Superior temporal gyrus (tissue), 1 donor: ENCODE measurements at regions not wholly inside any gene's neighbourhood (a gene's known extent, or its start where the extent isn't known, plus 50 kb on each side); places are given as distances from the start of the nearest gene placed in this dataset.

ENCODE experiments used
- DNase-seq: peaks from one replicate; pipeline ENCODE4 v3.0.0-alpha.2; 2016; ENCODE audit errors: extremely low spot score

DNA sequence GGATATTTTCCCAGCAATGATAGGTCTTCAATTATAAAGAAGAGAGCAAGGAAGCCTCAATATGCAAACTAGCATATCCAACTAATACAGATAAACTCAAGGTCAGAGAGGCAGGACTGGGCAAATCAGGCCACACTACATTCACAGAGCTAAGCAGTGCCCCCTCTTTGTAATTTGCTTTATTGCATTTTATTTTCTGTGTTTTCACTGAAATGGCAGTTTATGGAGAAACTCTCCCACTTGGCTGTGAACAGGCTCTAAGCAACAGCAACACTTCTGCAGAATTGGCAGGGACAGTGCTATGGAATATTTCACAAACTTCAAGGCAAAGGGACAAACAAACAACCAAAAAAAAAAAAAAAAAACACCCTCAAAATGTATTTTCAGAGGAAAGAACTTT, 93.4 kb upstream of the SOD1 start:
- DNase-seq = peak; percentile 74

DNA sequence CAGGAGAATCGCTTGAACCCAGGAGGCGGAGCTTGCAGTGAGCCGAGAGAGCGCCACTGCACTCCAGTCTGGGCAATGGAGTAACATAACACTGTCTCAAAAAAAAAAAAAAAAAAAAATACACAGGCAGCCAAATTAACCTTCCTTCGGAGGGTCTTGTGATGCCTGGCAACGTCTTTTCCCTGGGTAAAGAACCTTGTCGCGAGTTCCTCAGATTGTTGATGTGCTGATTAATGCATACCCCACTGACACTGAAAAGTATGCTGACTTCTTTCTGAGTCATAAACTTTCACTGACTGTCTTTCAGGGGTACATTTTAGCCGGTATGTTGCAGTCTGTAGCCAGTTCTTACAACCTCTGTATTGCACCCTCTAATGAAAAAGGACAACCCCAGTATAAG, 95.1 kb upstream of the SOD1 start:
- DNase-seq = no peak

DNA sequence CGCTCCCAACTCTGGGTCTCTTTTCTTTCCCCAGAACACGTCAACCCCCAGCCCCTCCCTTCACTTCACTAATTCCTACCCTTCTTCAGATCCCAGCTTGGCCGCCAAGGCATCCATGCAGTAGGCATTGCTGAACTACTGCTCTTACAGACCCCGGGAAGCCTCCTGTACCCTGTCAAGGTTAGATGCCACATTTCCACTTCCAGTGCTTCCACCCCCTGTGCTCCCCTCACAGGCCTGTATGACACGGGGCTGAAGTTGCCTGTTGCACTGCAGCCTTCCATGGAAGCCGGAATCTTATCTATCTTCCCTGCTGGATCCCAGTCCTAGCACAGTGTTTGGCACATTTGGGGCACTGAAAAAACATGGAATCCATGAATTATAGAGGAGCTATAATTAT, 99.0 kb upstream of the SOD1 start:
- no peak for DNase-seq

DNA sequence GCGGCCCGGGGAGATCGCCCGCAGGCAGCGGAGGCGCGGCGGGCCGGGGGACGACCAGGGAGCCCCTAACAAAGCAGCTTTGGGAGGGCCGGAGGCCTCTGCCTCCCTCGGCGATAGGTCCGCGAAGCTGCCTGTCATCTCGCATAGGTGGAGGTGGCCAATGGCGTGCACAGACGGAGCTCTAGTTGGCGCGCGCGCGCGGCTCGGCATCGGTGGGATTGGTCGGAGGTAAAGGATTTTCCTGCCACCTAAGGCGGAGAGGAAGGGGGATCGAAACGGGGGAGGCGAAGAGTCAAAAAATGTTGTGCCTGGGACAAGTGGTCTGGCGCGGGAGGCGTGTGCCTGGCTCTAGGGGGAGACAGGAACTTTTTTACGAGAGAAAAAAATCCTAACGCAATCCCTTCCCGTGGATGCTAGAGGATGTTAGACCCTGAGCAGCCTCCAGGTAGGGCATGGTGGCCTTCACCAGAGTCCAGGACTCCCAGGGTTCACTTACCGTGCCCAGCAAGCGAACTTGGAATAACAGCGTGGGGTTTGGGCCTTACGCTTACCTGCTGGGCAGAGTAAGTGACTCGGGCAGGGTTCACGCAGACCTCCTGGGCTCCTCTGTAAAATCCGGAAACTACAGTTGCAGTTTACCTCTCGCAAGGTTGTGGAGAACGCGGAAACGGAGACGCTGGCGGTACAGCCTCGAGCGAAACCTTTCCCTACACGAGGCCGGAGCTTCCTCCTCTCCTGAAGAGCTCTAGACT, 99.9 kb upstream of the SOD1 start:
- peak; percentile 96 for DNase-seq

DNA sequence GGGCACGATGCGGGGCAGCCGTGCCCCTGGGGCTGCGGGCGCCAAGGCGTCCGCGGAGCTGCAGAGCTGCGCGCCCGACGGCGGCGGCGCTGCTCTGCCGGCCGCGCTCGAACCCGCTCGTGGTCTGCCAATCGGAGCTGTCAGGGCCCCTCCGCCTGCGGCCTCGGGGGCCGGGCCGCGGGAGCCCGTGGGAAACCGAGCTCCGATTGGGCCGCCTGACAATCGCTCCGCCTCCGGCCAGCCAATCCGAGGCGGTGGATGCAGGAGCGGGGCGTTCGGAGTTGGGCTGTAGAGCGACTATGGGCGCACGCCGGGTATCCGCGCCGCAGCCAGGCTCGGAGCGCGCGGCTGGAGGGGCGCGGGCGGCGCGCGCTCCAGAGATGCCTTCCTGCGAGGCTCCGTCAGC, 100.5 kb upstream of the SOD1 start:
- peak; percentile 96 for DNase-seq

DNA sequence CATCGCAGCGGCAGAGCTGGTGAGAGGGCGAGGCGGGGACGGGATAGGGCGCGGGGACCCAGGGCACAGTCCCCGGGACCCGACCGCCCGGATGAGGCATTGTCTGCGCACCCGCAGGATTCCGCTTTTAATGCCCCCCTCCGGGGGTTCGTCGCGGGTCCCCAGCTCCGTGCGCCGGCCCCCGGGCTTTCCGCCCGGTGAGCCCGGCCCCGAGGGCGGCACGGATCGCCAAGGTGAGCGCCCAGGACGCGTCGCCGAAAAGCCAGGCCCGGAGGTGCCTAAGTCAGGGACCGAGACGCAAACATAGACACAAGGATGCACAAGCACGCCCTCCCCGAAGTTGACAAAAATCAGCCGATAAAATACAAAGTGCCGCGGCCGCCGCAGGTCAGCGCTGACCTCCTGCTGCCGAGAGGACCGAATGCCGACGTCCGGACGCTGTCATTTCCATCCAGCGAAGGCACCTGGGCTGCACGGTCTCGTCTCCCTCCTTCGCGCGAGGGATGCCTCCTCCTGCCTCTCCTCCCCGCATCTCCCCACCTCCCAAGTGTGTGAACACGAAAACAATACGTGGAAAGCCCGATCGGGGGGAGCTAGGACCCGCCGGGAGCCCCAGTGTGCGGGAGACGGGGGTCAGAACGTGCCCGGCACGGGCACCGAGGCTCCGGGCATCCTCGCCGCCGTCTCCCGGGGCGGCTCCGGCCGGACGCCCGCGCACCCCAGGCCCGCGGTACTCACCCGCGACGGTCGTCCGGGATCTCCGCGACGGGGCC, 101.1 kb upstream of the SOD1 start:
- DNase-seq = peak; percentile 57

DNA sequence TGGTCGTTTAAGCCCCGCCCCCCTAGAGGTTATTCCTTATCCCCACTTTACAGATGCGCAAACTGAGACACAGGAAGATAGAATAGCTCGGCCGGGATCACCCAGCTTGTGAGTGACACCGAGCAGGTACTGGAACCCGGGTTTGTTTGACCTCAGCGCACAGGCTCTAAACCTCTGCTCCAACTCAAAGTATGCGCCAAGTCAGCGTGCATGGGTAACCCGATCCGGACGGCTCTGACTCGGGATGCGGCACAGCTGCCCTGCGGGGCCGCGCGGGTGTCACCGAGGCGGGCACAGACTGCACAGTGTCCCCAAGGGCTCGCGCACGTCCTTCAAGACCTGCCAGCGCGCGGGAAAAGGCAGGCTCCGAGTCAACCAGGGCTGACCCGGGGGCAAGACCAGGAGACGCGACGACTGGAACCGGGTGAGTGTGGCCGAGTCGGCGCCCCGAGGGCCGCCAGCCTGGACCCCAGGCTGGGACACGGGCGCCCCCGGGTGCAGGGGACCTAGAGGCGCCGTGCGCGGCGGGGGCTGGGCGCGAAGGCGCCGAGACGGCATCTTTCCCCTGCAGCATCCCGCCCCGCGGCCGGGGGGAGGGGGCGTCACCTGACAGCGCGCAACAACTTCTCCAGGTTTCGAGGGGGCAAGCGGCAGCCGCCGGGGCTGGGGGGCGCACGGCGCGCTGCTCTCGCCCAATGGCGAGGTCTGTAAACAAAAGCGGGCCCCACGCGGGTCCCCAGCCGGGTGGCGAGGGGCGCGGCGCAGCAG, 101.9 kb upstream of the SOD1 start:
- DNase-seq = no peak

DNA sequence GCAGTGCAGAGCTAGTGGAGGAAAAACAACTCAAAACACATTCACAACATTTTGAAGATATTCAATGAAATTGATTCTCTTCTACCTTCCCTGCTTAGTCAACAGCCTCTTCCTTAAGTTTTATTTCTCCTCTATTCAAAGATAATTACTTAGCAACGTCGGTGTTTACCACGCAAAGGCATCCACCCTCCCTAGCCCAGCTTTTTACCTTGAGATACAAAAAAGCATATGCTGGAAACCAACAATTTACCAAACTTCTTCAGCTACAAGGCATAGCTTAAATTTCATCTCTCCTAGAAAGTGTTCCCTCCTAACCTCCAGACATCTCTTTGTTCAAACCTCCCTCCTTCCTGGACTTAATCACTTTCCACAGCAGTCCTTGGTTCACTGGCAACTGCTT, 102.8 kb upstream of the SOD1 start:
- no peak for DNase-seq

DNA sequence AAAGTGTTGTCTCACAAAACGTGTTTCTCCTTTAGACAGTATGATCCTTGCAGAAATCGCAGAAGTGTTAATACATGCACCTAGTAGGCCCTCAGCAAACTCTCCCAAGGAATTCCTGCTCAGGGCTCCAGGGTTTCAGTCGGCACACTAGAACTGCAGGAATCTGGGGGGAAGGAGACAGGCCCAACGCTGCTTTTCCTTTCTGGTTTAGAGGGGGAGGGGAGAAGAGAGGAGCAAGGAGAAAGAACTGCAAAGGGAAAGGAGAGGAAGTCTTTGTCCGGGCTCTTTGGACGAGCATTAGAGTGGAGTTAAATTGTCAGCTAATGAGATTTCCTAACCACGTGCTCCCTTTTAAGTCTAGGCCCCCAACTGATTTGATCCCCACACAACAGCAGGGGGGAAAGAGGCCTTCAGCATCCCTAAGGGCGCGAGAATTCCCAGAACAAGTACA, 103.7 kb upstream of the SOD1 start:
- no peak for DNase-seq

DNA sequence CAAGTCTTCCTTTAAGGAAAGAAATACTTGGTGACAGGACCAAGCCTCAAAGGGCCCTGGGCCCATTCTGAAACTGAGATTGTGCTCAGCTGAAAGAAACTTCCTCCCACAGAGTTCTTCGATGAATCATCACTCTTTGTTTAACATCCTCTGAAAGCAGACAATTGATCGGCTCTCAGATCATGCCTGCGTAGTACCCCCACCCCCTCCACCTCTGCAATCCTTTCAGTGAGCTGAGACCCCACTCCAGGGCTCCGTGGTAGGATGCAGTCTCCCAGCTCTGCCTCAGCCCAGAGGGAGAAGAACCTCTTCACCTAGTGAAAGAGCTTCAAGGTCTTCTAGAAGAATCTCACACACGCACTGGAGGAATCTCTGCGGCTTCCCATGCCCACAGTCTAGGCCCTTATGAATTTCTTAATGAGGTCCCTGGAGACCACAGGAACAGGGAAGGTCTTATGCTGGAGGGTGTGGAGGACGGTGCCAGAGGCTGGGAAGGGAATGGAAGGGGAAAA, 104.9 kb upstream of the SOD1 start:
- no peak for DNase-seq

DNA sequence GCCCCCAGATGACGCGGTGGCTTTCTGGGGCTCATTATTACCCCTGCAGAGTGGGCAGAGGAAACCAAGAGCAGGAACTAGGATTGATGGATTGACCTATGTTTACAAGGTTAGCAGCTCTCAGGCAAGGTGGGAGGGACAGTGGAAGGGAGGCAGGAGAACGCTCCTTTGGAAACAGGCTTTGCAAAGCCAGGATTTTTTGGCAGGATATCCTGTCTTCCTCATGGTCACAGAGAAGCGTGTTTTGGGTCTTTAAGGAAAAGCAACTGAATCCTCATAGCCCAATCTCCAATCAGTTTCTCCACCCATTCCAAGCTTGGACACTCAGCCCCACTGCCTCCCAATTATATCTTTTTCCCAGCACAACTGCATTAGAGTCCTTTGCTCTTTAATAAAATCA, 105.6 kb upstream of the SOD1 start:
- no peak for DNase-seq

DNA sequence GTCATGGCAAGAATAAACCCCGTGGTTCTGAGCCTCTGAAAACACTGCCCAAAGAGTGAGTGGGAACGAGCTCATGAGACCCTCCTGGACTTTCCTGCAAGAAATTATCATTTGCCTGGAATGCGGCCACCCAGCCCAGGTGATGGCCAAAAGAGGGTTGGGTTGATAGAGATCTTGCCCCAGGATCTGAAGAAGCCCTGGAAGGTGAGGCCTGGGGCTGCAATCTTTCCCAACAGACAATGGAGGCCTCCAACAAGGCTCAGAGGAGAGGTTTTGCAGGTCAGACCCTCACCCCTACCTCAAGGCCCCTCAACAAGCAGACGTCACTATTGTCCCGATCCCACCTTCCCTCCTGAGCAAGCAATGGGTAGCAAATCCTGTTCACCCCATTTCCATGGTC, 106.0 kb upstream of the SOD1 start:
- DNase-seq = no peak

DNA sequence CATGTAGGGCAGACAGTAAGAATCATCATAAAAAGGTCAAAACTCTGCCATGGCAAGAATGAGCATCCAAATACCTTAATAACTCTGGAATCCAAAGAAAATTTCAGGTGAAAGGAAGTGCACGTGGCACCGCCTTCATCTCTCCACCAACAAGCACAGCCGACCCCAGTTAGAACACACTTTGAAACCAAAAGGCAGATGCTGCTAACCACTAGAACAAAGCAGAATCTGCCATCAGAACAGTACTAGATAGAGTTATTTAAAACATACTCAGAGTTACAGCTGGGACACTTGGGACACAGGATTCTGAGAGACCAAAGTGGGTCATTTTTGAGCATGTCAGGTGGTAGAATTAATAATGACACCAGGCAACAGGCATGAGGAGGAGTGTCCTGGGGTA, 106.7 kb upstream of the SOD1 start:
- DNase-seq = no peak

DNA sequence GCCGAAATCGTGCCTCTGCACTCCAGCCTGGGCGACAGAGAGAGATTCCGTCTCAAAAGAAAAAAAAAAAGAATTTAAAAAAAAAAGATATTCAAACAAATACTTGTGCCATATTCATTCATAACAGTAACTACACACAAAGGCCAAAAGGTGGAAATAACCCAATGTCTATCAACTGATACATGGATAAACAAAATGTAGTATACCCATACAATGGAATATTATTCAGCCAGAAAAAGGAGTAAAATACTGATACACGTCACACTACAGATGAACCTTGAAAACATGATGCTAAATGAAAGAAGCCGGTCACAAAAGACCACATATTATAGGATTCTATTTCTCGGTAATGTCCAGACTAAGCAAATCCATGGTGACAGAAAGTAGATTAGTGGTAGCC, 109.4 kb upstream of the SOD1 start:
- DNase-seq = no peak

DNA sequence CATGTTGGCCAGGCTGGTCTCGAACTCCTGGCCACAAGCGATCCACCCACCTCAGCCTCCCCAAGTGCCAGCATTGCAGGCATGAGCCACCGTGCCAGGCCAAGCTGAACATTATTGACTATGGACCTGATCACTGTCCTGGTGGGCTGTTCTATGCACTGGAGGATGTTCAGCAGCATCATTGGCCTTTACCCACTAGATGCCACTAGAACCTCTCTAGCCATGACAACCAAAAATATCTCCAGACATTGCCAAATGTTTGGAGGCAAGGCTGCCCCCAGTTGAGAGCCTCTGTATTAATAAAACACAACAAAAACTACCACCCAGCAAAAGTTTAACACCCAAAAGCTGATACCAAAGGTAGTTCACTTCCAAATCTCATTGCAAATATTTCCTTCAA, 110.8 kb upstream of the SOD1 start:
- DNase-seq = no peak

DNA sequence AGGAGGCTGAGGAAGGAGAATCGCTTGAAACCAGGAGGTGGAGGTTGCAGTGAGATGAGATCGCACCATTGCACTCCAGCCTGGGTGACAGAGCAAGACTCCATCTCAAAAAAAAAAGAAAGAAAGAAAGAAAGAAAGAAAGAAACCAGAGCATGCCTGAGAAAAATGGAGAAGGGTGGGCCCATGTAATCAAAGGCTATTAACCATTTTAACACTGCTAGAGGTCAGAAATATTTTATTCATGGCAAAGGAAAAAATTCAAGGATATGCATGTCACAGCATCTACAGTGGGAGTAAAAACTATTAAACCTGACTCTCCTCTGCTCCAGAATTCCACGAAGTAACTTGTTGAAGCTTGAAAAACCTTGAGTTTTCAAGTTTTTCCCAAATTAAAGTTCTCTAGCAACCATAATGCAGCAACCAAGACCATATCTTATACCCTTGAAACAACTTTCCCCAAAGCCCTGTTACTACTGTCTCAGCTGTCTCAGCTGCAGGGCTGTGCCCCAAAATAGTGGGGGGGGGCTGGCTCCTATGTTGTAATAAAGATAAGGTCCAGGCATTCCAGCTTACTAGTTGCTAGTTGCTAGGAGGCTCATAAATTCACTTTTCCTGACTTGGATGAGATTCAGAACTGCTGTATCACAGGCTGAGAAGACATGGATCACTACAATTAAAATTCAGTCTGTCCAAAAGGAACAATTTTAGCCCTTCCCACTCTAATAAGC, 112.9 kb upstream of the SOD1 start:
- DNase-seq = no peak

DNA sequence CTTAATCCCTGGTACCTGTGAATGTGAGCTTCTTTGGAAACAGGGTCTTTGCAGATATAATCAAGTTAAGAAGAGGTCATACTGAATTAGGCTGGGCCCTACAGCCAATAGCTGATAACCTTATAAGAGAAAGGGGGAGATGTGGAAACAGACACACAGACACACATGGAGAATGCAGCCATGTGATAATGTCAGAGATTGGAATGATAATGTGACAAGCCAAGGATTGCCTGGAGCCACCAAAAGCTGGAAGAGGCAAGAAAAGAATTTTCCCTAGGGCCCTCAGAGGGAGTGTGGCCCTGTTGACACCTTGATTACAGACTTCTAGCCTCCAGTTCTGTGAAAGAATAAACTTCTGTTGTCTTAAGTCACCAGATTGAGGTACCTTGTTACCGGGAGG, 114.5 kb upstream of the SOD1 start:
- DNase-seq = no peak

DNA sequence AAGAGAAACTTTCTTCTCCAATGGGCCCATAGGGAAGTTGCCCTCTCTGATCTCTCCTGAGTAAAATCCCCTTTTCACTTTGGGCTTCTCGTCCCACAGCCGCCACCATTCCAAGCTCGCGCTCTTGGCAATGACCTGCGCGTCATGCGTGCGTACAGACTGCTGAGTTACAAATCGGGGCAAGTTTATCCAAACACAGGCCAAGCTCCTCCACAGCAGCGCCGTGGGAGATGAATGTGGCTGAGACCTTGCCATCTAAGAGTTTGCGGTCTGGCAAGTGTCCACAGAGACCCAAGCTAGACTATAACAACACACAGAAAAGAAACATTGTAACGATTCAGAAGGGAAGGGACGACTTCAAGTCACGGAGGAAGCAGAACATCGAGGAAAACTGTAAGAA, 116.3 kb upstream of the SOD1 start:
- no peak for DNase-seq

DNA sequence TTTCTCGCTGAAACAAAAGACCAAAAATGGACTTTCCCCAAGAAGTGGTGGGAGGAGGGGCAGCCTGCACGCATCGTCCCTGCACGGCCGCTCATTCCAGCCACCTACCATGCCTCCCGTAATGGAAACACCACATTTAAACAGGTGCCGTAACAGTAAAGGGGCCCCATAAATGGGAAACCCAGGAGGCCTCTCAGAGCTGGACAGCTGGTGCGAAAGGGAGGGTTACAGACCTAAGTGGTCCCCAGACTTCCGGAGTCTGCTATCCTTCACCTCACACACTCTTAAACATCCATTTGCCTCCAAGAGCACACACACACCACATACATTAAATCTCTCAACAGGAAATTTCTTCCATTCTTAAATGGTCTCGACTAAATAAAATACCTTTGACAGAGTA, 120.7 kb upstream of the SOD1 start:
- no peak for DNase-seq

DNA sequence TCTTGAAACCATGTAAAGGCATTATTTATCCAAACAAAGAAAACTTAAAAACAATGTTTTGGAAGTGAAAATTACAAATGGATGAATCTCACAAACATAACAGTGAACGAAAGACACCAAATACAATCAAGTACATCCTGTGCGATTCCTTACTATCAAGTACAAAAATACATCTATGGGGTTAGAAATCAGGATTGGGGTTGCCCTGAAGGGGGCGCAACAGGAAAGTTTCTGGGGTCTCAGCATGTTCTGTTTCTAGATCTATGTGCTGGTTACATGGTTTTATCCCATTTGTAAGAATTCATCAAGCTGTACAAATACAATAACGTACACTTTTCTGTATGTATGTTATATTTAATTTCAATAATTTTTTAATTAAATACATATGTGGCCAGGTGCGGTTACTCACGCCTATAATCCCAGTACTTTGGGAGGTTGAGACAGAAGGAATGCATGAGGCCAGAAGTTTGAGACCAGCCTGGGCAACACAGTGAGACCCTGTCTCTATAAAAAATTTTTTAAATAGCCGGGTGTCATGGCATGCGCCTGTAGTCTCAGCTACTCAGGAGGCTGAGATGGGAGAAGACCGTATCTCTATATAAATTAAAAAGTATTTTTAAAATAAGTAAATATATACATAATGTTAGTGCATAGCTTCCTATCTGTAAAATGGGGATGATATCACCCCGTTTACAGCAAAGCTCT, 121.5 kb upstream of the SOD1 start:
- DNase-seq = no peak

DNA sequence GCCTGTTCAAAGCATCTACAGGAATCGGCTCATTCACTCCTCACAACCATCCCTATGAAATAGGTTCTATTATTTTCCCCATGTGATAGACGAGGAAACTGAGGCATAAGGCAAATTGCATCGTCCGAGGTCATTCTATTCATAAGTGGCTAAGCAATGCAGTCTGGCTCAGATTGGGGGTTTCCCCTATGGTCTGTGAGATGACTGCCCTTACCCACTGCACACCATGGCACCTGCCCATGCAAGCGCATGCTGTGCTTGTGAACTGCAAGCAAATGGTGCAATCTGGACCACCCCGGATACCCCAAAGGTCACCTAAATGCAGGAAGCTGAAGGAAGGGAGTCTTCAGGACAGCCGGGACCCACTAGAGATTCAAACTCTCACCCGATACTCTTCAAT, 123.4 kb upstream of the SOD1 start:
- no peak for DNase-seq
